Neural cell (in vitro differentiated cells): ENCODE measurements at regions not wholly inside any gene's neighbourhood (a gene's known extent, or its start where the extent isn't known, plus 50 kb on each side); places are given as distances from the start of the nearest gene placed in this dataset.

Source experiments
- small RNA-seq, 3 experiments: library from RNA; depleted of rRNA; stranded (forward); fragments of <200 nt; gene quantifications; one replicate each; pipeline ENCODE3, GENCODE V24; 2012

Small RNAs in the stretch of these regions (small RNA-seq; reads per million reads assigned to genes)
- 0 reads per million in 3 experiments for gene RN7SL820P
